ENCODE measurements at regions not wholly inside any gene's neighbourhood (a gene's known extent, or its start where the extent isn't known, plus 50 kb on each side); places are given as distances from the start of the nearest gene placed in this dataset.
"Not testable (repeated sequence)": the region's sequence is repeated elsewhere in the genome, so short reads cannot be mapped to it uniquely, and the experiment has no call there.

- DNase-seq, result no peak
Observed at GRCh38 chr6:167662075-167662880, 164.4 kb upstream of the AFDN start.

- DNase-seq, result no peak
Observed at GRCh38 chr6:167662881-167663205, 163.9 kb upstream of the AFDN start.

GRCh38 chr6:167663316-167663715 lies 163.4 kb upstream of the AFDN start:
- DNase-seq, result no peak

GRCh38 chr6:167663784-167664443 lies 162.8 kb upstream of the AFDN start:
- no peak for DNase-seq

- no peak for DNase-seq
Observed at GRCh38 chr6:167664678-167665660, 161.7 kb upstream of the AFDN start.

GRCh38 chr6:167665698-167666330 lies 160.9 kb upstream of the AFDN start:
- no peak for DNase-seq

- DNase-seq, result no peak
Observed at GRCh38 chr6:167666571-167667203, 160.0 kb upstream of the AFDN start.

- DNase-seq, result no peak
Observed at GRCh38 chr6:167667204-167668018, 159.3 kb upstream of the AFDN start.

- DNase-seq, result no peak
Observed at GRCh38 chr6:167668019-167668753, 158.5 kb upstream of the AFDN start.

GRCh38 chr6:167668754-167669552 lies 157.8 kb upstream of the AFDN start:
- no peak for DNase-seq

- DNase-seq, result no peak
Observed at GRCh38 chr6:167669553-167669849, 157.2 kb upstream of the AFDN start.

GRCh38 chr6:167669870-167670802 lies 156.6 kb upstream of the AFDN start:
- no peak for DNase-seq

GRCh38 chr6:167670938-167671338 lies 155.8 kb upstream of the AFDN start:
- no peak for DNase-seq

- not testable (repeated sequence) for DNase-seq
Observed at GRCh38 chr6:167671379-167671976, 155.2 kb upstream of the AFDN start.

- no peak for DNase-seq
Observed at GRCh38 chr6:167671977-167672687, 154.6 kb upstream of the AFDN start.

- DNase-seq, result no peak
Observed at GRCh38 chr6:167672738-167673137, 154.0 kb upstream of the AFDN start.

GRCh38 chr6:167673946-167674345 lies 152.8 kb upstream of the AFDN start:
- no peak for DNase-seq

Data from right lung (tissue), 2 donors.